HUES64 (cell line): ENCODE measurements at regions not wholly inside any gene's neighbourhood (a gene's known extent, or its start where the extent isn't known, plus 50 kb on each side); places are given as distances from the start of the nearest gene placed in this dataset.
"Not testable (repeated sequence)": the region's sequence is repeated elsewhere in the genome, so short reads cannot be mapped to it uniquely, and the experiment has no call there.

Experiments used
- H3K27ac ChIP-seq: 2 replicates; pipeline ENCODE4 v1.7.0; 2013; ENCODE audit warnings: low read depth, low read length, inconsistent platforms
- H3K27me3 ChIP-seq: 2 replicates; pipeline ENCODE4 v1.6.1; 2013; ENCODE audit warnings: mild to moderate bottlenecking, low read length; ENCODE audit not compliant: insufficient read depth
- H3K36me3 ChIP-seq: 2 replicates; pipeline ENCODE4 v1.6.1; 2013; ENCODE audit warnings: mild to moderate bottlenecking, low read length; ENCODE audit not compliant: insufficient read depth
- H3K4me1 ChIP-seq: 2 replicates; pipeline ENCODE4 v1.6.1; 2013; ENCODE audit warnings: mild to moderate bottlenecking, low read length, moderate library complexity; ENCODE audit not compliant: insufficient read depth
- H3K4me3 ChIP-seq: 2 replicates; pipeline ENCODE4 v1.5.1; 2013; ENCODE audit warnings: mild to moderate bottlenecking, low read length, moderate library complexity
- H3K9ac ChIP-seq: 2 replicates; pipeline ENCODE4 v1.6.1; 2013; ENCODE audit warnings: mild to moderate bottlenecking, low read depth, low read length
- H3K9me3 ChIP-seq: 2 replicates; pipeline ENCODE4 v1.6.1; 2013; ENCODE audit warnings: low read depth, low read length; ENCODE audit not compliant: insufficient read depth
- WGBS: fragments of 150-250, 120-280 bp; methylation state at CpG from one replicate; pipeline ENCODE4 v1.1.7; 2013; ENCODE audit warnings: missing lambda C conversion rate; 5-methylcytosine and 5-hydroxymethylcytosine counted together

DNA sequence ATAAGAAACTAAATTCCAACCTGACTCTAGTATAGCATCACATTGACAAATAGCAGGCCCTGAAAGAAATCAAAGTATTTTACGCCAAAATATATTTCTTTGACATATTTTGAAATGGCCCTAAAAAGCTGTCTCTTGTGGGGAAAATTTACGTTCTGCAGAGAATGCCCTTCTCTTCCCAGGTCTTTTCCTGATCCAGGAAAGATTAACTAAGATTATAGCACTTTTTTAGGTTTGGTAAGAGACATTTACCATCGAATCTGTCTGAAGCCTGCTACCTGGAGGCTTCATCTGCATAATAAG lies 121.1 kb downstream of the ATXN3L start:
- H3K9ac ChIP-seq: peak overlapping the region; percentile 69
- 35% methylated on average over 2 of the region's 3 CpGs for WGBS

DNA sequence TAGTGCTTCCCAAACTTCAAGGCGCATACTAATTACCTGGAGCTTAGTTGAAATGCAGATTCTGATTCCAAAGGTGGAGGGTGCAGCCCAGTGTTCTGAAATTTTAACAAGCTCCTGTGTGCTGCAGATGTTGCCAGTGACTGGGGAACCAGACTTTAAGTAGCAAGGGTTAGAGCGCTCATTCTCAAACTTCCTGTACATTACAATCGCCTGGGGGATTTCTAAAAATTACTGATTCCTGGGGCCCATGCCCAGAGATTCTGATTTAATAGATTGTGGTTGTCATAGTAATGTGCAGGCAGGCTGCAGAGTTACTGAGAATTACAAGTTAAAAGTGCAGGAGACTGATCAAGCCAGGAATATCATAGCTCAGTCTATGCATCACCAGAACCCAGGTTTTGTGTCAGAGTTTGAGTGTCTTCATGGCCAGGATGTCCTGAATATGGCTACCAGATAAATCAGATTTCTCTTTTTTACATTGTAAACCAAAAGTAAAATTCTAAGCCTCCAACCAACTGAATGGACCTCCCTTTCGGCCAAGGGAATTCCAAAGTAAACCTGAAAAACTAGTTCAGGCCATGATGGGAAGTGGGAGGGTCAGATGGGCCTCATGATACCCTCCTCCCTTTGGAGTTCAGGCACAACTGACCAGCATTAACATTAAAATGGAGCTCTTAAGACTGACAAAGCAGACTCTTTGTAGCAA lies 121.6 kb downstream of the ATXN3L start:
- H3K9ac ChIP-seq: peak overlapping the region; percentile 69
- peaks cover 46% of the 10 kb centered on the region for H3K4me1 ChIP-seq
- H3K36me3 ChIP-seq: no peaks in the 10 kb centered on the region
- no peaks in the 10 kb centered on the region for H3K9me3 ChIP-seq
- peak overlapping the region; percentile 99 for H3K27ac ChIP-seq
- H3K4me3 ChIP-seq: peak overlapping the region; percentile 22
- 94% methylated on average over 3 of the region's 4 CpGs for WGBS
- H3K27me3 ChIP-seq: no peaks in the 10 kb centered on the region

More for the DNA sequence above, 121.1 kb downstream of the ATXN3L start:
- peaks cover 46% of the 10 kb centered on the region for H3K4me1 ChIP-seq
- H3K9me3 ChIP-seq: no peaks in the 10 kb centered on the region
- no peaks in the 10 kb centered on the region for H3K27me3 ChIP-seq
- peak overlapping the region; percentile 38 for H3K4me3 ChIP-seq
- H3K27ac ChIP-seq: peak overlapping the region; percentile 99
- H3K36me3 ChIP-seq: no peaks in the 10 kb centered on the region

DNA sequence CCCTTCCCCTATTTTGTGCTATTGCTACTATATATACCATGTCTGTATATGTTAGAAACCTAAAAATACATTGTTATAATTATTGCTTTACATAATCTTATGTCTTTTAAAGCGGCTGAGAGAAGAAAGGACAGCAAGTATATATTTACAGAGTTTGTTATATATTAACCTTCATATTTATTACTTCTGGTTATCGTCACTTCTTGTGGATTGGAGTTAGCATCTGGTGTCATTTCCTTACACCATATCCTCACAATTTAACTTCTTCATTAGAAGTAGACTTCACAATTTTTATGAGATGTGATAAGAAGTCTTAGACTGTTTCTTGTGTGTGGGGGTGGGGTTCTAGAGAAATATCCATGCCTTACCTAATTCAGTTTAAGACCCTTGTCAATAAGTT lies 123.1 kb downstream of the ATXN3L start:
- Histone ChIP-seq H3K9ac (no peak overlapping the region), H3K4me1 (peaks cover 38% of the 10 kb centered on the region), H3K36me3 (no peaks in the 10 kb centered on the region), H3K9me3 (no peaks in the 10 kb centered on the region), H3K4me3 (no peak overlapping the region), H3K27me3 (no peaks in the 10 kb centered on the region), H3K27ac (no peak overlapping the region; the same call in 1 of the 2 replicates)
- no CpG with 5 or more reads among the region's 2 CpGs for WGBS

DNA sequence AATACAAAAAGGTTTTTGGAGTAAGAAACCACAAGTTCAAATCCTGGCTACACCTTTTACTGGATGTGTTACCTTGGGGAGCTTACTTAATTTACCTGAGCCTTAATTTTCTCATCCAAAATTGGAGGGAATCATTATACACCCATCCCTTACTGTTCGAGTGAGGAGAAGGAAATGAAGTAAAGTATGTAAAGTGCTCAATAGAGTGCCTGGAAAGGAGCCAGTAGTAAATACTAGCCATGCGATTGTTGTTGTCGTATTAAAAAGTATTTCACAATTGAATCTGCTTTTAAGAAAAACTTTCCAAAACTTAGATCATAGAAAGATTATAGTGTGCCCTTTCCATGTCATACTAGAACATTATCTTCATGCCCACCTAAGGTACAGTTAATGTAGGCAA lies 124.5 kb downstream of the ATXN3L start:
- H3K4me3 ChIP-seq: no peak overlapping the region
- no peaks in the 10 kb centered on the region for H3K9me3 ChIP-seq
- no peaks in the 10 kb centered on the region for H3K36me3 ChIP-seq
- peaks cover 25% of the 10 kb centered on the region for H3K4me1 ChIP-seq
- no CpG with 5 or more reads among the region's 3 CpGs for WGBS
- no peak overlapping the region for H3K9ac ChIP-seq
- H3K27me3 ChIP-seq: no peaks in the 10 kb centered on the region
- H3K27ac ChIP-seq: no peak overlapping the region

DNA sequence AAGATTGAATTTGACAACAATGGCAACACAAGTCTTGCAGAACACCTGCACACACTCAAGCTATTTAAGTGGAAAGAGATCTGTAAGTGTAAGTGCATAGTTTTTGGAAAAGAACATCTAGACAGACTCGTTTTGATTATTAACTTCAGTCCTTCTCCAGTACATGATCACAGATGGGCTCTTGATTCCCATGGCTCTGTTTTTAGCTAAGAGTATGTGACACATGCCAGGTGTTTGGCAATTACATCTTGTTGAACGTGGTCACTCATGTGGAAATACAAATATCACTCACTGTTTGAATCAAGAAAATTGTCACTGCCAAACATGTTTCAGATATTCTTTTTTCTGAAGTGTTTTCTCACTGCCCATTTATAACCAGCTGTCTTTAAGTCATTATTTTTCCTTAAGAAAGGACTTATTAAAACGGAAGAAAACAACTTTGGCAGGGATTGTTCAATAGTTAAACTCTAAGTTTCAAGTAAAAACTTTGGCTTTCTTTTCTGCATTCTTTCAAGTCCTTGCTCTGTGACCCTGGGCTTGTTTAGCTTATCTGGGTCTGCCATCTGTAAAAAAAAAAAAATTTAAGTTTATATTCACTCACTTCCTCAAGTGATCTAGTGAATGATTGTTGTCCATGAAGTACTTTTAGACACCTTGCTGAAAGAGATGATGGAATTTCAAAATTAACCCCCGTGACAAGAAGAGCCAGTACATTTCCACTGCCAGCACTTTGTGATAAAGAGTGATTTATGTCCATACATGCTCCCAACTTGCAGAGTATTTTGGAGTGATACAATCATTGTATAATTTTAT lies 125.4 kb downstream of the ATXN3L start:
- Histone ChIP-seq H3K4me1 (peaks cover 16% of the 10 kb centered on the region), H3K9ac (no peak overlapping the region), H3K36me3 (no peaks in the 10 kb centered on the region), H3K27me3 (no peaks in the 10 kb centered on the region), H3K27ac (no peak overlapping the region), H3K9me3 (no peaks in the 10 kb centered on the region), H3K4me3 (no peak overlapping the region)
- WGBS: 89% methylated on average over 4 of the region's 4 CpGs

DNA sequence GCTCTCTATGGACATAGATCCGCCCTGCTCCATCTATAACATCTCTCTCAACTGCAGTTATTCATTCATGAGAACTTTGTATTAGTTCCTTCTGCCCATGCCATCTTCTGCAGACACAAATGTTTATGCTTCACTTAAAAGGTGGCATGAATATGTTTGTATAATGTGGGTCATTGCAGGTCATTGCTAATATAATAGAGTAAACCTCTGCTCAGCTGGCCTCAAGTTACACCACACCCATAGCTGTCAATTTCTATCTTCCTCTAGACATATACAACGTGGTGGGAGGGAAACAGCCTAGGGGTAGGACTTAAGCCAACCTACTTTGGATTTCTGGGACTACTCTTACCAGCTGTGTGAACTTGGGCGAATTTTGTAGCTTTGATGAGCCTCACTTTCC lies 129.8 kb downstream of the ATXN3L start:
- no peak overlapping the region for H3K27ac ChIP-seq

DNA sequence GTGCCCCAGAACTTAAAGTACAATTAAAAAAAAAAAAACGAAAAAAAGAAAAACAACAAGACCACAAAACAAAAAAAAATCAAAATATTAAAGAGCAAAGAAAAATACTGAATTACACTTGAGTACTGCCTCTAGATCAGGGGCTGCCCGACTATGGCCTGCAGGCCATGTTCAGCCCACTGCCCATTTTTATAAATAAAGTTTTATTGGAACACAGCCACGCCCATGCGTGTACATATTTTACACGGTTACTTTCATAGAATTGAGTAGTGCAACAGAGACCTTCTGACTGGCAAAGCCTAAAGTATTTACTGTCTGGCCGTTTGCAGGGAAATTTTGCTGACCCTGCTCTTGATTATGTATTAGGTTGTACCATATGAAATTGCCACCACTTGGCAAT lies 130.5 kb downstream of the ATXN3L start:
- Histone ChIP-seq H3K27ac (no peak overlapping the region), H3K36me3 (no peaks in the 10 kb centered on the region), H3K9me3 (no peaks in the 10 kb centered on the region), H3K9ac (no peak overlapping the region), H3K27me3 (no peaks in the 10 kb centered on the region), H3K4me1 (no peaks in the 10 kb centered on the region), H3K4me3 (no peak overlapping the region)
- 91% methylated on average over 5 of the region's 6 CpGs for WGBS

More for the DNA sequence above, 129.8 kb downstream of the ATXN3L start:
- no peak overlapping the region for H3K9ac ChIP-seq
- H3K27me3 ChIP-seq: no peaks in the 10 kb centered on the region
- H3K4me3 ChIP-seq: no peak overlapping the region
- no peaks in the 10 kb centered on the region for H3K4me1 ChIP-seq
- H3K36me3 ChIP-seq: no peaks in the 10 kb centered on the region
- no peaks in the 10 kb centered on the region for H3K9me3 ChIP-seq
- 87% methylated on average over 3 of the region's 3 CpGs for WGBS

DNA sequence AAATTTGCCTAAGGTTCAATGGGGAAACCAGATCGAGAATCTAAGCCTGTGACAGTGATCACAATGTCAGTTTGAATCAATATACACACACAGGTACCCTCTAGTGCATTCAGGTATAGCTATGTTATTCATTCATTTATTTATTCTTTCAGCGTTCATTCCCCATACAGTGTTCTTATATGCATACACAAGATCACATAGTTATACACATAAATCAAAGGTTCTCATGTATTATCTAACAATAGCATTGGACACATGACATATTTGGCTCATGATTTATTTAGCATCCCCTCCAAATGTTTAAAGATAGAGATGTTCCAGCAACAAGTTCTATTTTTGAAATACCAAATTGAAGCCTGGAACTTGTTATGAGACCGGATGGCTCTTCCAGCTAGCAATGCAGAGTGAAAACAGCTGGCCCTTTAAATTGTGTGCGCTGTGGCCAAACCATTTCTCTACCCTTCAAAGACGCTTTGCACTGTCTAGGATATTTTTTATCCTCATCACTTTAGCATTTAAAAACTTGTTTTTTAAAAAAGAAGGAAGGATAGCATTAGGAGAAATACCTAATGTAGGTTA lies 131.0 kb downstream of the ATXN3L start:
- Histone ChIP-seq H3K27ac (no peak overlapping the region), H3K27me3 (no peaks in the 10 kb centered on the region), H3K4me3 (no peak overlapping the region), H3K9me3 (no peaks in the 10 kb centered on the region), H3K9ac (no peak overlapping the region), H3K4me1 (no peaks in the 10 kb centered on the region), H3K36me3 (no peaks in the 10 kb centered on the region)
- 92% methylated on average over 4 of the region's 5 CpGs for WGBS

DNA sequence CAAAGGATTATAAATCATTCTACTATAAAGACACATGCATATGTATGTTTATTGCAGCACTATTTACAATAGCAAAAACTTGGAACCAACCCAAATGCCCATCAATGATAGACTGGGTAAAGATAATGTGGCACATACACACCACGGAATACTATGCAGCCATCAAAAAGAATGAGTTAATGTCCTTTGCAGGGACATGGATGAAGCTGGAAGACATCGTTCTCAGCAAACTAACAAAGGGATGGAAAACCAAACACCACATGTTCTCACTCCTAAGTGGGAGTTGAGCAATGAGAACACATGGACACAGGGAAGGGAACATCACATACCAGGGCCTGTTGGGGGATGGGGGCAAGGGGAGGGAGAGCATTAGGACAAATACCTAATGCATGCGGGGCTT lies 133.2 kb downstream of the ATXN3L start:
- H3K4me3 ChIP-seq, H3K9ac ChIP-seq, H3K36me3 ChIP-seq, H3K4me1 ChIP-seq, H3K27ac ChIP-seq, H3K9me3 ChIP-seq, H3K27me3 ChIP-seq: not testable (repeated sequence)
- WGBS: 90% methylated on average over 2 of the region's 3 CpGs

DNA sequence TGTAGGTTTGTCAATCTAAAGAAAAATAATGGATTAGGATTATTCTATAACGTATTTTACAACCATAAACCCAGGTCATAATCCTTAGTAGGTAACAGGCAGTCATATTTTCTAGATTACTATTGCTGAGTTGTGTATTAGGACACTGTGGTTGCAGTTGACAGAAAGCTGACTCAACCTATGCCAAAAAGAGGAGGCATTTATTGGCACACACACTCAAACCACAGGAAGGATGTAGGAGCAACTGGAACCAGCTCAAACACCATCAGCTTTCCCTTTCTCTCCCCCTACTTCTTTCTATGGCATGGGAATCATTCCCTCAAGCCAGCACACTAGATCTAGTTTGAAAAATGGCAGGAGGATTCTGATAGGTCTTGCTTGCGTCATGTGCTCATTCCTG lies 136.4 kb upstream of the FAM9C start:
- Histone ChIP-seq H3K27me3 (no peaks in the 10 kb centered on the region), H3K4me1 (no peaks in the 10 kb centered on the region), H3K27ac (no peak overlapping the region), H3K9me3 (no peaks in the 10 kb centered on the region), H3K4me3 (no peak overlapping the region), H3K9ac (no peak overlapping the region), H3K36me3 (no peaks in the 10 kb centered on the region)
- WGBS: 90% methylated on average over 1 of the region's 2 CpGs

DNA sequence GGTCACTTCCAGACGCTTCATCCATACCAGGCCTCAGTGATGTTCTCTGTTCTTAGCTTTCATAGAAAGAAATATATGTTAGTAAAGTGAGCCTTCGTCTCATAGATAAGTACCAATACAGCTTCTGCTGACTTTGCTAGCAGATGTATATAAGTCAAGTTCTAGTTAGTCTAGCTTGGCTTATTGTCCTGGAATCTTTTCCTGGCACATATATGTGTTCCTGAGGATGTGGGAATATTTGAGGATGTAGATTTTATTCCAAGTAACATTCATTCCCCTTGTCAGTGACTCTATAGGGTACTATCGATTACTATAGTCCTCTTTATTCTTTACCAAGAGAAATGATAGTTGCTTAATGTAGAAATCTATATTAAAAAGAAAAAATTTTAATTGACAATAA lies 135.2 kb upstream of the FAM9C start:
- WGBS: no CpG with 5 or more reads among the region's 3 CpGs
- Histone ChIP-seq H3K9ac (no peak overlapping the region), H3K27ac (no peak overlapping the region), H3K9me3 (no peaks in the 10 kb centered on the region), H3K27me3 (no peaks in the 10 kb centered on the region), H3K4me1 (no peaks in the 10 kb centered on the region), H3K4me3 (no peak overlapping the region), H3K36me3 (no peaks in the 10 kb centered on the region)
